Astrocyte (in vitro differentiated cells and primary cell): ENCODE measurements at regions not wholly inside any gene's neighbourhood (a gene's known extent, or its start where the extent isn't known, plus 50 kb on each side); places are given as distances from the start of the nearest gene placed in this dataset.
A peak's percentile ranks its signal among the peaks of the same experiment; 100 is the strongest.
"Not testable (repeated sequence)": the region's sequence is repeated elsewhere in the genome, so short reads cannot be mapped to it uniquely, and the experiment has no call there.

ENCODE experiments used
- DNase-seq: peaks from one replicate; pipeline ENCODE4 v3.0.0-alpha.2; 2010; ENCODE audit warnings: low read depth
- FAIRE-seq: peaks from 2 replicates; lab custom pipeline; 2011; peaks lifted over from hg19 to GRCh38; lab: Jason Lieb, UNC
- H2AFZ ChIP-seq: 2 replicates; pipeline ENCODE4 v1.6.0; 2012; ENCODE audit warnings: low read depth, low read length, inconsistent platforms
- H3K27ac ChIP-seq: 2 replicates; pipeline ENCODE4 v1.5.1; 2011; ENCODE audit warnings: low read depth, low read length, inconsistent platforms
- H3K27me3 ChIP-seq: 2 replicates; pipeline ENCODE4 v1.6.0; 2011; ENCODE audit warnings: low read length, inconsistent platforms; ENCODE audit not compliant: insufficient read depth
- H3K36me3 ChIP-seq: 2 replicates; pipeline ENCODE4 v1.5.1; 2011; ENCODE audit warnings: low read length, inconsistent platforms; ENCODE audit not compliant: insufficient read depth
- H3K4me1 ChIP-seq: 2 replicates; pipeline ENCODE4 v1.5.1; 2011; ENCODE audit warnings: low read length, inconsistent platforms; ENCODE audit not compliant: insufficient read depth
- H3K4me2 ChIP-seq: 2 replicates; pipeline ENCODE4 v1.6.0; 2012; ENCODE audit warnings: low read length, inconsistent platforms
- H3K4me3 ChIP-seq: 2 replicates; pipeline ENCODE4 v1.5.1; 2011; ENCODE audit warnings: low read depth, mild to moderate bottlenecking, low read length, inconsistent platforms; ENCODE audit not compliant: insufficient read depth
- H3K79me2 ChIP-seq: 2 replicates; pipeline ENCODE4 v1.6.0; 2012; ENCODE audit warnings: mild to moderate bottlenecking, low read length, inconsistent platforms; ENCODE audit not compliant: insufficient read depth
- H3K9ac ChIP-seq: 2 replicates; pipeline ENCODE4 v1.6.0; 2012; ENCODE audit warnings: mild to moderate bottlenecking, low read length, inconsistent platforms
- H3K9me3 ChIP-seq: 2 replicates; pipeline ENCODE4 v1.5.1; 2012; ENCODE audit warnings: low read depth, mild to moderate bottlenecking, low read length, inconsistent platforms; ENCODE audit not compliant: insufficient read depth
- H4K20me1 ChIP-seq: 2 replicates; pipeline ENCODE4 v1.6.0; 2012; ENCODE audit warnings: low read length, inconsistent platforms; ENCODE audit not compliant: insufficient read depth
- H3K27ac Mint-ChIP-seq: one replicate; pipeline ENCODE4 v1.8.0; 2021; ENCODE audit warnings: mild to moderate bottlenecking, mixed read lengths; ENCODE audit not compliant: unreplicated experiment
- H3K27me3 Mint-ChIP-seq: one replicate; pipeline ENCODE4 v1.8.0; 2021; ENCODE audit warnings: low read depth, mixed read lengths; ENCODE audit not compliant: unreplicated experiment
- H3K36me3 Mint-ChIP-seq: one replicate; pipeline ENCODE4 v1.8.0; 2021; ENCODE audit warnings: low read depth, mixed read lengths; ENCODE audit not compliant: unreplicated experiment
- H3K4me1 Mint-ChIP-seq: one replicate; pipeline ENCODE4 v1.8.0; 2021; ENCODE audit warnings: low read depth, mixed read lengths; ENCODE audit not compliant: unreplicated experiment
- H3K4me3 Mint-ChIP-seq: one replicate; pipeline ENCODE4 v1.8.0; 2021; ENCODE audit warnings: mild to moderate bottlenecking, moderate library complexity, mixed read lengths; ENCODE audit not compliant: unreplicated experiment
- H3K9me3 Mint-ChIP-seq: one replicate; pipeline ENCODE4 v1.8.0; 2021; ENCODE audit warnings: mild to moderate bottlenecking, mixed read lengths; ENCODE audit not compliant: unreplicated experiment
- CTCF ChIP-seq: IDR thresholded peaks from 2 replicates; pipeline ENCODE4 v1.5.1; 2011; ENCODE audit warnings: low read depth, mild to moderate bottlenecking, inconsistent platforms, low read length, moderate library complexity; ENCODE audit not compliant: insufficient read depth
- EZH2 ChIP-seq: IDR thresholded peaks from 2 replicates; pipeline ENCODE4 v1.6.1; 2012; ENCODE audit warnings: mild to moderate bottlenecking, low read length, inconsistent platforms; ENCODE audit not compliant: insufficient read depth

- no peak for TF ChIP-seq EZH2
- TF ChIP-seq CTCF = no peak
- Mint-ChIP-seq H3K36me3 (no peaks in the 10 kb centered on the region), H3K4me1 (no peaks in the 10 kb centered on the region), H3K4me3 (no peak overlapping the region), H3K9me3 (no peaks in the 10 kb centered on the region), H3K27ac (no peak overlapping the region), H3K27me3 (no peaks in the 10 kb centered on the region)
- Histone ChIP-seq H3K79me2 (no peaks in the 10 kb centered on the region), H3K4me2 (no peak overlapping the region), H2AFZ (no peak overlapping the region), H3K27ac (no peak overlapping the region), H3K4me3 (no peak overlapping the region), H3K9ac (no peak overlapping the region), H4K20me1 (no peaks in the 10 kb centered on the region), H3K9me3 (peaks cover 3% of the 10 kb centered on the region), H3K4me1 (no peaks in the 10 kb centered on the region), H3K36me3 (no peaks in the 10 kb centered on the region), H3K27me3 (no peaks in the 10 kb centered on the region)
- no peak for DNase-seq
- FAIRE-seq = no peak
These were observed 1210.1 kb upstream of the SPRY2 start for GRCh38 chr13:81551036-81551435.

GRCh38 chr13:81546294-81546693 is 1205.4 kb upstream of the SPRY2 start:
- not testable (repeated sequence) for H3K27ac Mint-ChIP-seq, H3K4me1 Mint-ChIP-seq

GRCh38 chr13:81540777-81541176 is 1199.9 kb upstream of the SPRY2 start:
- FAIRE-seq (no peak), DNase-seq (no peak)
- Mint-ChIP-seq H3K4me3 (no peak overlapping the region), H3K4me1 (peaks cover 1% of the 10 kb centered on the region), H3K27me3 (no peaks in the 10 kb centered on the region), H3K27ac (no peak overlapping the region), H3K9me3 (no peaks in the 10 kb centered on the region), H3K36me3 (no peaks in the 10 kb centered on the region)
- H2AFZ ChIP-seq = no peak overlapping the region
- no peak for TF ChIP-seq EZH2
- TF ChIP-seq CTCF = peak; percentile 36
- H3K9ac ChIP-seq = no peak overlapping the region
- H3K9me3 ChIP-seq = no peaks in the 10 kb centered on the region
- no peak overlapping the region for H3K4me2 ChIP-seq
- no peaks in the 10 kb centered on the region for H3K27me3 ChIP-seq
- no peaks in the 10 kb centered on the region for H3K79me2 ChIP-seq
- H3K4me3 ChIP-seq = no peak overlapping the region
- no peak overlapping the region for H3K27ac ChIP-seq
- no peaks in the 10 kb centered on the region for H3K4me1 ChIP-seq
- no peaks in the 10 kb centered on the region for H3K36me3 ChIP-seq
- no peaks in the 10 kb centered on the region for H4K20me1 ChIP-seq

More at GRCh38 chr13:81546294-81546693, 1205.4 kb upstream of the SPRY2 start:
- not testable (repeated sequence) for H2AFZ ChIP-seq, H3K9ac ChIP-seq, H3K9me3 Mint-ChIP-seq, H3K4me2 ChIP-seq, FAIRE-seq, H3K36me3 ChIP-seq, H3K36me3 Mint-ChIP-seq, H3K27me3 Mint-ChIP-seq, H3K27me3 ChIP-seq, H3K4me3 ChIP-seq, H3K27ac ChIP-seq, H4K20me1 ChIP-seq, H3K9me3 ChIP-seq, H3K4me3 Mint-ChIP-seq, H3K4me1 ChIP-seq, H3K79me2 ChIP-seq, DNase-seq
